HEK293 (cell line): ENCODE measurements at regions not wholly inside any gene's neighbourhood (a gene's known extent, or its start where the extent isn't known, plus 50 kb on each side); places are given as distances from the start of the nearest gene placed in this dataset.

Source experiments
- ZNF302 ChIP-seq: fragments of 450-650 bp; formaldehyde crosslinking; IDR thresholded peaks from 2 replicates; pipeline ENCODE4 v1.5.1; 2016; ENCODE audit warnings: missing biosample characterization, missing genetic modification characterization, low read depth
- ZNF510 ChIP-seq: fragments of 450-650 bp; formaldehyde crosslinking; IDR thresholded peaks from 2 replicates; pipeline ENCODE4 v1.5.1; 2018; ENCODE audit warnings: mild to moderate bottlenecking, missing genetic modification characterization, missing biosample characterization; ENCODE audit not compliant: insufficient replicate concordance
- ZNF623 ChIP-seq: fragments of 450-650 bp; formaldehyde crosslinking; IDR thresholded peaks from 2 replicates; pipeline ENCODE4 v1.5.1; 2016; ENCODE audit warnings: missing biosample characterization, missing genetic modification characterization
- ZNF664 ChIP-seq: fragments of 450-650 bp; formaldehyde crosslinking; IDR thresholded peaks from 2 replicates; pipeline ENCODE4 v1.5.1; 2016; ENCODE audit warnings: missing biosample characterization, missing genetic modification characterization

GRCh38 chr4:24150034-24150433 lies 260.2 kb upstream of the PPARGC1A start:
- TF ChIP-seq ZNF510 (no peak), ZNF623 (tag by site-specific recombination) (no peak), ZNF302 (no peak), ZNF664 (tag by site-specific recombination) (no peak)
